ENCODE measurements at regions not wholly inside any gene's neighbourhood (a gene's known extent, or its start where the extent isn't known, plus 50 kb on each side); places are given as distances from the start of the nearest gene placed in this dataset.

GRCh38 chr1:227450489-227450888, 112.9 kb upstream of the ZNF678 start:
- H3K27ac ChIP-seq (ENCODE audit: insufficient read length, low read depth, low read length) = no peak overlapping the region
- WGBS (ENCODE audit: extremely low coverage, insufficient read length, low lambda C conversion rate) = no CpG with 5 or more reads among the region's 2 CpGs
- H3K79me1 ChIP-seq (ENCODE audit: insufficient read depth, low read depth, low read length, poor library complexity, severe bottlenecking) = no peaks in the 10 kb centered on the region
- no peak overlapping the region for H3K56ac ChIP-seq (ENCODE audit: insufficient read length, low read depth, low read length)
- DNase-seq = no peak
- TF ChIP-seq CTCF (conservative IDR thresholded peaks at IDR 0.05) = no peak
- H3T11ph ChIP-seq (ENCODE audit: low read length) = no peak overlapping the region
- Mint-ChIP-seq H3K4me3 (no peak overlapping the region), H3K9me3 (peaks cover 0 to 4% of the 10 kb centered on the region in 2 experiments; a peak in 1 of 5 replicates), H3K4me1 (peaks cover 2 to 7% of the 10 kb centered on the region in 2 experiments; a peak in 2 of 4 replicates), H3K27me3 (ENCODE audit: low read depth) (peaks cover 15% of the 10 kb centered on the region), H3K36me3 (ENCODE audit: insufficient read depth in 1 of 3, low read depth in 3 of 3) (no peaks in the 10 kb centered on the region), H3K27ac (no peak overlapping the region; a peak in 1 of 7 replicates)
- H3K9ac ChIP-seq (ENCODE audit: extremely low read depth, insufficient read length, low read length) = no peak overlapping the region
- H2BK12ac ChIP-seq (ENCODE audit: insufficient read length, low read depth, low read length) = no peak overlapping the region
- H4K5ac ChIP-seq (ENCODE audit: insufficient read length, low read depth, low read length) = no peak overlapping the region
- H3K23me2 ChIP-seq (ENCODE audit: insufficient read length, low read depth, low read length, poor library complexity, severe bottlenecking) = no peaks in the 10 kb centered on the region
- H2BK15ac ChIP-seq (ENCODE audit: low read depth, low read length) = no peak overlapping the region
- no peak overlapping the region for H2BK5ac ChIP-seq (ENCODE audit: insufficient read length, low read length)
- no peak overlapping the region for H3K14ac ChIP-seq (ENCODE audit: insufficient read depth, low read length)
- no peaks in the 10 kb centered on the region for H4K20me1 ChIP-seq (ENCODE audit: control insufficient read depth, insufficient read depth, insufficient read length)
- H3K4ac ChIP-seq (ENCODE audit: low read depth, low read length) = no peak overlapping the region
- H2AFZ ChIP-seq (ENCODE audit: low read length) = no peak overlapping the region
- H3K4me1 ChIP-seq (ENCODE audit: insufficient read depth, low read length) = no peaks in the 10 kb centered on the region
- H2AK5ac ChIP-seq (ENCODE audit: insufficient read length, low read length) = no peak overlapping the region
- no peak overlapping the region for H4K8ac ChIP-seq (replicated peaks; ENCODE audit: insufficient read length, low read depth, low read length)
- H3K9me3 ChIP-seq (ENCODE audit: control insufficient read depth, low read depth, low read length) = no peaks in the 10 kb centered on the region
- H2BK120ac ChIP-seq (ENCODE audit: low read depth, low read length, poor library complexity, severe bottlenecking) = no peak overlapping the region
- no peak overlapping the region for H3K23ac ChIP-seq (ENCODE audit: insufficient read length, low read depth, low read length)
- no peak overlapping the region for H2BK20ac ChIP-seq (ENCODE audit: low read depth, low read length, poor library complexity, severe bottlenecking)
- no peaks in the 10 kb centered on the region for H3K79me2 ChIP-seq (ENCODE audit: insufficient read depth, low read length)
- no peak overlapping the region for H3K18ac ChIP-seq (ENCODE audit: insufficient read length, low read depth, low read length)
- H3K4me2 ChIP-seq (ENCODE audit: insufficient read depth, insufficient read length, low read length) = no peak overlapping the region
- no peaks in the 10 kb centered on the region; the same call in 1 of the 2 replicates for H3K27me3 ChIP-seq (ENCODE audit: insufficient read depth, low read length)
- H4K91ac ChIP-seq (ENCODE audit: insufficient read length, low read depth, low read length) = no peak overlapping the region
